ENCODE measurements at regions not wholly inside any gene's neighbourhood (a gene's known extent, or its start where the extent isn't known, plus 50 kb on each side); places are given as distances from the start of the nearest gene placed in this dataset.

- intact Hi-C loops (cut with DNase I; ENCODE audit: low total_unique reads), result no loop called here
- H3K27me3 ChIP-seq, result no peaks in the 10 kb centered on the region
- H3K4me3 ChIP-seq, result no peak overlapping the region
- DNase-seq, result no peak
- TF ChIP-seq CTCF (IDR thresholded peaks at IDR 0.05) (no peak), POLR2A (IDR thresholded peaks at IDR 0.05) (no peak)
- H3K36me3 ChIP-seq, result no peaks in the 10 kb centered on the region
- no peaks in the 10 kb centered on the region for H3K4me1 ChIP-seq
- no peaks in the 10 kb centered on the region for H3K9me3 ChIP-seq
- H3K27ac ChIP-seq, result no peak overlapping the region
Measured at GRCh38 chr15:59801649-59802048, 112.5 kb upstream of the BNIP2 start.

GRCh38 chr15:59798605-59798917 lies 109.4 kb upstream of the BNIP2 start:
- Histone ChIP-seq H3K27me3 (no peaks in the 10 kb centered on the region), H3K4me3 (no peak overlapping the region), H3K36me3 (no peaks in the 10 kb centered on the region), H3K4me1 (no peaks in the 10 kb centered on the region), H3K27ac (no peak overlapping the region), H3K9me3 (no peaks in the 10 kb centered on the region)
- intact Hi-C loops (cut with DNase I; ENCODE audit: low total_unique reads), result no loop called here
- TF ChIP-seq POLR2A (IDR thresholded peaks at IDR 0.05) (no peak), CTCF (IDR thresholded peaks at IDR 0.05) (no peak)
- no peak for DNase-seq

GRCh38 chr15:59797756-59798604 lies 108.9 kb upstream of the BNIP2 start:
- TF ChIP-seq POLR2A (IDR thresholded peaks at IDR 0.05) (no peak), CTCF (IDR thresholded peaks at IDR 0.05) (no peak)
- Histone ChIP-seq H3K36me3 (no peaks in the 10 kb centered on the region), H3K4me1 (no peaks in the 10 kb centered on the region), H3K4me3 (no peak overlapping the region), H3K27me3 (no peaks in the 10 kb centered on the region), H3K9me3 (no peaks in the 10 kb centered on the region), H3K27ac (no peak overlapping the region)
- no peak for DNase-seq
- intact Hi-C loops (cut with DNase I; ENCODE audit: low total_unique reads), result no loop called here

GRCh38 chr15:59794229-59794886 lies 105.2 kb upstream of the BNIP2 start:
- H3K4me1 ChIP-seq, result no peaks in the 10 kb centered on the region
- intact Hi-C loops (cut with DNase I; ENCODE audit: low total_unique reads), result no loop called here
- H3K36me3 ChIP-seq, result no peaks in the 10 kb centered on the region
- TF ChIP-seq POLR2A (IDR thresholded peaks at IDR 0.05) (no peak), CTCF (IDR thresholded peaks at IDR 0.05) (no peak)
- no peak overlapping the region for H3K27ac ChIP-seq
- DNase-seq, result no peak
- H3K4me3 ChIP-seq, result no peak overlapping the region
- no peaks in the 10 kb centered on the region for H3K9me3 ChIP-seq
- H3K27me3 ChIP-seq, result no peaks in the 10 kb centered on the region

GRCh38 chr15:59792359-59792758 lies 103.2 kb upstream of the BNIP2 start:
- no peaks in the 10 kb centered on the region for H3K9me3 ChIP-seq

More at GRCh38 chr15:59792359-59792758, 103.2 kb upstream of the BNIP2 start:
- intact Hi-C loops (cut with DNase I; ENCODE audit: low total_unique reads), result no loop called here
- DNase-seq, result no peak
- TF ChIP-seq CTCF (IDR thresholded peaks at IDR 0.05) (no peak), POLR2A (IDR thresholded peaks at IDR 0.05) (no peak)
- Histone ChIP-seq H3K27me3 (no peaks in the 10 kb centered on the region), H3K4me1 (no peaks in the 10 kb centered on the region), H3K36me3 (no peaks in the 10 kb centered on the region), H3K27ac (no peak overlapping the region), H3K4me3 (no peak overlapping the region)

Measured in uterus (tissue), 3 donors.